ENCODE measurements at regions not wholly inside any gene's neighbourhood (a gene's known extent, or its start where the extent isn't known, plus 50 kb on each side); places are given as distances from the start of the nearest gene placed in this dataset.

DNA sequence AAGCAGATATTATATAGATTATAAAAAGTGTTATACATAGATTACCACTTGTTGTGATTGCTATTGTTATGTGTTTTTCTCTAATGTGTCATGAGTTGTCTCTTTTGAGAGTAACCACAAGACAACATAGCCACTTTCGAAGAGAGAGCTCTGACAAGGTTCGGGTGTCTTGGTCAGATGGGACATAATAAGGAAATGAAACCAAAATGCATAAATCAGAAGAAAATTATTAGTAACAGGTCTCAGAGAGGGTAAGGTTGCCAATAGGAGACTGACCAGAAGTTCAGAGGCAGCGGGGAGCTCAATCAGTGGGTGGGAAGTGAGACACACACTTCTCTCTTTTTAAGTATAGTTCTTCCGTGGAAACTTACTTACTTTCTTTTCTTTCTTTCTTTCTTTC lies 639.2 kb upstream of the POT1 start:
- TF ChIP-seq ARNTL (CRISPR knock-in tag; IDR thresholded peaks at IDR 0.05; ENCODE audit: borderline replicate concordance, low read depth): no peak
- TF ChIP-seq ZFP30 (CRISPR knock-in tag; IDR thresholded peaks at IDR 0.05): no peak
- TF ChIP-seq, protein P1, sequence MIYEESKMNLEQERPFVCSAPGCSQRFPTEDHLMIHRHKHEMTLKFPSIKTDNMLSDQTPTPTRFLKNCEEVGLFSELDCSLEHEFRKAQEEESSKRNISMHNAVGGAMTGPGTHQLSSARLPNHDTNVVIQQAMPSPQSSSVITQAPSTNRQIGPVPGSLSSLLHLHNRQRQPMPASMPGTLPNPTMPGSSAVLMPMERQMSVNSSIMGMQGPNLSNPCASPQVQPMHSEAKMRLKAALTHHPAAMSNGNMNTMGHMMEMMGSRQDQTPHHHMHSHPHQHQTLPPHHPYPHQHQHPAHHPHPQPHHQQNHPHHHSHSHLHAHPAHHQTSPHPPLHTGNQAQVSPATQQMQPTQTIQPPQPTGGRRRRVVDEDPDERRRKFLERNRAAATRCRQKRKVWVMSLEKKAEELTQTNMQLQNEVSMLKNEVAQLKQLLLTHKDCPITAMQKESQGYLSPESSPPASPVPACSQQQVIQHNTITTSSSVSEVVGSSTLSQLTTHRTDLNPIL (CRISPR knock-in tag; IDR thresholded peaks at IDR 0.05; ENCODE audit: low read depth): no peak
- no peak for TF ChIP-seq CSDC2 (CRISPR knock-in tag; IDR thresholded peaks at IDR 0.05)
- TF ChIP-seq, protein P2, sequence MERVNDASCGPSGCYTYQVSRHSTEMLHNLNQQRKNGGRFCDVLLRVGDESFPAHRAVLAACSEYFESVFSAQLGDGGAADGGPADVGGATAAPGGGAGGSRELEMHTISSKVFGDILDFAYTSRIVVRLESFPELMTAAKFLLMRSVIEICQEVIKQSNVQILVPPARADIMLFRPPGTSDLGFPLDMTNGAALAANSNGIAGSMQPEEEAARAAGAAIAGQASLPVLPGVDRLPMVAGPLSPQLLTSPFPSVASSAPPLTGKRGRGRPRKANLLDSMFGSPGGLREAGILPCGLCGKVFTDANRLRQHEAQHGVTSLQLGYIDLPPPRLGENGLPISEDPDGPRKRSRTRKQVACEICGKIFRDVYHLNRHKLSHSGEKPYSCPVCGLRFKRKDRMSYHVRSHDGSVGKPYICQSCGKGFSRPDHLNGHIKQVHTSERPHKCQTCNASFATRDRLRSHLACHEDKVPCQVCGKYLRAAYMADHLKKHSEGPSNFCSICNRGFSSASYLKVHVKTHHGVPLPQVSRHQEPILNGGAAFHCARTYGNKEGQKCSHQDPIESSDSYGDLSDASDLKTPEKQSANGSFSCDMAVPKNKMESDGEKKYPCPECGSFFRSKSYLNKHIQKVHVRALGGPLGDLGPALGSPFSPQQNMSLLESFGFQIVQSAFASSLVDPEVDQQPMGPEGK (CRISPR knock-in tag; IDR thresholded peaks at IDR 0.05; ENCODE audit: borderline replicate concordance): no peak
